Neutrophil (primary cell): ENCODE measurements at regions not wholly inside any gene's neighbourhood (a gene's known extent, or its start where the extent isn't known, plus 50 kb on each side); places are given as distances from the start of the nearest gene placed in this dataset.

ENCODE experiments used
- H3K27ac ChIP-seq: fragments of 200-600 bp; sonication (generic); 2 replicates; pipeline ENCODE4 v1.5.1; 2016; ENCODE audit warnings: mild to moderate bottlenecking, moderate library complexity
- H3K27me3 ChIP-seq: fragments of 200-600 bp; sonication (generic); 2 replicates; pipeline ENCODE4 v1.6.0; 2016; ENCODE audit warnings: mild to moderate bottlenecking
- H3K36me3 ChIP-seq: fragments of 200-600 bp; sonication (generic); 2 replicates; pipeline ENCODE4 v1.5.1; 2017
- H3K4me1 ChIP-seq, 2 experiments: fragments of 200-600 bp in 1 of 2; sonication (generic) in 1 of 2; 1 replicate in 1 of 2; 2 replicates in 1 of 2; pipeline versions ENCODE4 v1.5.1 to v1.6.1; 2013 to 2016; ENCODE audit warnings: low read depth in 1 of 2, low read length in 1 of 2, mild to moderate bottlenecking in 1 of 2, moderate library complexity in 1 of 2; ENCODE audit not compliant: control insufficient read depth in 1 of 2, insufficient read depth in 1 of 2
- H3K4me3 ChIP-seq, 2 experiments: fragments of 200-600 bp in 1 of 2; sonication (generic) in 1 of 2; 1 replicate in 1 of 2; 2 replicates in 1 of 2; pipeline ENCODE4 v1.5.1; 2013 to 2016; ENCODE audit warnings: low read depth in 1 of 2, low read length in 1 of 2, mild to moderate bottlenecking in 1 of 2, moderate library complexity in 1 of 2
- H3K9me3 ChIP-seq: fragments of 200-600 bp; sonication (generic); 2 replicates; pipeline ENCODE4 v1.5.1; 2016
- CTCF ChIP-seq: fragments of 200-600 bp; sonication (generic); IDR thresholded peaks from 2 replicates; pipeline ENCODE4 v1.5.1; 2016; ENCODE audit warnings: antibody characterized with exemption

- no peak for TF ChIP-seq CTCF
- H3K27ac ChIP-seq: no peak overlapping the region
- H3K27me3 ChIP-seq: no peaks in the 10 kb centered on the region
- H3K36me3 ChIP-seq: no peaks in the 10 kb centered on the region
- no peaks in the 10 kb centered on the region for H3K4me1 ChIP-seq
- H3K9me3 ChIP-seq: no peaks in the 10 kb centered on the region
- no peak overlapping the region for H3K4me3 ChIP-seq
Measured at GRCh38 chr15:81442454-81442853, 68.4 kb upstream of the TMC3 start.

- Histone ChIP-seq H3K4me1 (no peaks in the 10 kb centered on the region), H3K4me3 (no peak overlapping the region), H3K36me3 (no peaks in the 10 kb centered on the region), H3K27me3 (no peaks in the 10 kb centered on the region), H3K27ac (no peak overlapping the region), H3K9me3 (peaks cover 4% of the 10 kb centered on the region)
- no peak for TF ChIP-seq CTCF
Measured at GRCh38 chr15:81434851-81435250, 60.8 kb upstream of the TMC3 start.

- Histone ChIP-seq H3K4me1 (no peaks in the 10 kb centered on the region), H3K27me3 (no peaks in the 10 kb centered on the region), H3K9me3 (peaks cover 4% of the 10 kb centered on the region), H3K27ac (no peak overlapping the region), H3K36me3 (no peaks in the 10 kb centered on the region), H3K4me3 (no peak overlapping the region)
- TF ChIP-seq CTCF: no peak
Measured at GRCh38 chr15:81433462-81433861, 59.4 kb upstream of the TMC3 start.

- TF ChIP-seq CTCF: no peak
- H3K4me3 ChIP-seq: no peak overlapping the region
- no peaks in the 10 kb centered on the region for H3K27me3 ChIP-seq
- peaks cover 4% of the 10 kb centered on the region for H3K9me3 ChIP-seq
- no peaks in the 10 kb centered on the region for H3K36me3 ChIP-seq
- no peak overlapping the region for H3K27ac ChIP-seq
- H3K4me1 ChIP-seq: no peaks in the 10 kb centered on the region
Measured at GRCh38 chr15:81432179-81432578, 58.2 kb upstream of the TMC3 start.

- H3K36me3 ChIP-seq: no peaks in the 10 kb centered on the region
- H3K4me3 ChIP-seq: no peak overlapping the region
- TF ChIP-seq CTCF: no peak
- H3K27me3 ChIP-seq: no peaks in the 10 kb centered on the region
- peaks cover 4% of the 10 kb centered on the region for H3K9me3 ChIP-seq
- H3K27ac ChIP-seq: no peak overlapping the region
- H3K4me1 ChIP-seq: no peaks in the 10 kb centered on the region
Measured at GRCh38 chr15:81427176-81427575, 53.2 kb upstream of the TMC3 start.

GRCh38 chr15:81425905-81426304, 51.9 kb upstream of the TMC3 start:
- Histone ChIP-seq H3K9me3 (peaks cover 2% of the 10 kb centered on the region), H3K36me3 (no peaks in the 10 kb centered on the region)
- no peak for TF ChIP-seq CTCF

More at GRCh38 chr15:81425905-81426304, 51.9 kb upstream of the TMC3 start:
- H3K4me1 ChIP-seq: no peaks in the 10 kb centered on the region
- H3K27me3 ChIP-seq: no peaks in the 10 kb centered on the region
- H3K27ac ChIP-seq: no peak overlapping the region
- no peak overlapping the region for H3K4me3 ChIP-seq
